Cardiac muscle cell (in vitro differentiated cells and primary cell): ENCODE measurements at regions not wholly inside any gene's neighbourhood (a gene's known extent, or its start where the extent isn't known, plus 50 kb on each side); places are given as distances from the start of the nearest gene placed in this dataset.
"Not testable (repeated sequence)": the region's sequence is repeated elsewhere in the genome, so short reads cannot be mapped to it uniquely, and the experiment has no call there.

Experiments used
- DNase-seq, 2 donors: peaks; one replicate each; pipeline versions ENCODE4 v3.0.0 to v3.0.0-alpha.2; 2010 to 2017; ENCODE audit warnings: low read depth in 1 of 2, low spot score in 1 of 2
- H3K27ac ChIP-seq: fragments of 200-600 bp; sonication (generic); 2 replicates; pipeline ENCODE4 v1.5.1; 2016
- H3K27me3 ChIP-seq: fragments of 200-600 bp; sonication (generic); 2 replicates; pipeline ENCODE4 v1.6.0; 2016; ENCODE audit warnings: control low read depth
- H3K36me3 ChIP-seq: fragments of 200-600 bp; sonication (generic); 2 replicates; pipeline ENCODE4 v1.5.1; 2016; ENCODE audit warnings: control low read depth
- H3K4me1 ChIP-seq: fragments of 200-600 bp; sonication (generic); 2 replicates; pipeline ENCODE4 v1.8.1; 2017; ENCODE audit warnings: low read depth, mild to moderate bottlenecking, mixed run types
- H3K4me3 ChIP-seq: fragments of 200-600 bp; sonication (generic); 2 replicates; pipeline ENCODE4 v1.5.1; 2016; ENCODE audit warnings: mild to moderate bottlenecking
- H3K9me3 ChIP-seq: fragments of 200-600 bp; sonication (generic); 2 replicates; pipeline ENCODE4 v1.5.1; 2017; ENCODE audit warnings: low read depth, mild to moderate bottlenecking, control low read depth
- CTCF ChIP-seq: IDR thresholded peaks from 2 replicates; pipeline ENCODE4 v1.5.1; 2012; ENCODE audit warnings: low read depth, mild to moderate bottlenecking, low read length

GRCh38 chr3:75242012-75242735 is 422.0 kb upstream of the FRG2C start:
- H3K27ac ChIP-seq, result no peak overlapping the region
- H3K36me3 ChIP-seq, result no peaks in the 10 kb centered on the region
- DNase-seq, result no peak
- H3K4me1 ChIP-seq, result peaks cover 13% of the 10 kb centered on the region
- H3K27me3 ChIP-seq, result peaks cover 5% of the 10 kb centered on the region
- H3K9me3 ChIP-seq, result no peaks in the 10 kb centered on the region
- TF ChIP-seq CTCF, result no peak
- no peak overlapping the region for H3K4me3 ChIP-seq

- TF ChIP-seq CTCF, result no peak
- Histone ChIP-seq H3K4me1 (no peaks in the 10 kb centered on the region), H3K27ac (no peak overlapping the region), H3K36me3 (no peaks in the 10 kb centered on the region), H3K9me3 (no peaks in the 10 kb centered on the region), H3K4me3 (no peak overlapping the region), H3K27me3 (peaks cover under 1% of the 10 kb centered on the region)
- no peak for DNase-seq
Measured at GRCh38 chr3:75248974-75249373, 415.2 kb upstream of the FRG2C start.

- Histone ChIP-seq H3K36me3 (no peaks in the 10 kb centered on the region), H3K9me3 (no peaks in the 10 kb centered on the region), H3K4me3 (no peak overlapping the region), H3K4me1 (no peaks in the 10 kb centered on the region), H3K27me3 (peaks cover 8% of the 10 kb centered on the region), H3K27ac (no peak overlapping the region)
- DNase-seq, result no peak
- no peak for TF ChIP-seq CTCF
Measured at GRCh38 chr3:75254685-75255084, 409.4 kb upstream of the FRG2C start.

- H3K4me1 ChIP-seq, H3K27ac ChIP-seq, H3K27me3 ChIP-seq, H3K4me3 ChIP-seq, H3K9me3 ChIP-seq, H3K36me3 ChIP-seq: not testable (repeated sequence)
- peak; percentile 11 to 18 for DNase-seq
- TF ChIP-seq CTCF, result peak; percentile 31
Measured at GRCh38 chr3:75258825-75259683, 405.1 kb upstream of the FRG2C start.

GRCh38 chr3:75260975-75261374 is 403.2 kb upstream of the FRG2C start:
- not testable (repeated sequence) for H3K27me3 ChIP-seq, H3K27ac ChIP-seq, H3K9me3 ChIP-seq, H3K36me3 ChIP-seq, H3K4me3 ChIP-seq, H3K4me1 ChIP-seq, DNase-seq

GRCh38 chr3:75262661-75263060 is 401.5 kb upstream of the FRG2C start:
- Histone ChIP-seq H3K9me3 (no peaks in the 10 kb centered on the region), H3K4me1 (no peaks in the 10 kb centered on the region), H3K36me3 (no peaks in the 10 kb centered on the region), H3K4me3 (no peak overlapping the region), H3K27me3 (no peaks in the 10 kb centered on the region), H3K27ac (no peak overlapping the region)
- no peak for TF ChIP-seq CTCF
- no peak for DNase-seq
